CD4-positive, alpha-beta T cell treated with Interferon gamma for 1 hour (primary cell): ENCODE measurements at regions not wholly inside any gene's neighbourhood (a gene's known extent, or its start where the extent isn't known, plus 50 kb on each side); places are given as distances from the start of the nearest gene placed in this dataset.

Experiments
- DNase-seq: peaks from one replicate; pipeline ENCODE4 v3.0.0-alpha.2; 2020

DNA sequence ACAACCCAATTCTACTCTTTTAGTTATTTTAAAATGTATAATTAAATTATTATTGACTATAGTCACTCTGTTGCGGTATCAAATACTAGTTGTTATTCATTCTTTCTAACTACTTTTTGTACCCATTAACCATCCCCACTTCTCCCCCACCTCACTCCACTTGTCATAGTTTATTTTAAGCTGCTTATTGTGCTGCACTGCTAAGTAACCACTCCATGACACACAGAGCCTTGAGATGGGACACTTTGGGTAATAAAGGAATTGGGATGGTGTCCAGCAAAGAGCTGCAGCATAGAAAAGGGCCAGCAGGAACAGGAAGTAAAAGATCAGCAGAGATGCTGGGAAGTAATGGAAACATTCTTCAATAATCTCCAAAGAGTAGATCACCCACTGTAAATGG is 123.0 kb downstream of the RPS29 start:
- no peak for DNase-seq

DNA sequence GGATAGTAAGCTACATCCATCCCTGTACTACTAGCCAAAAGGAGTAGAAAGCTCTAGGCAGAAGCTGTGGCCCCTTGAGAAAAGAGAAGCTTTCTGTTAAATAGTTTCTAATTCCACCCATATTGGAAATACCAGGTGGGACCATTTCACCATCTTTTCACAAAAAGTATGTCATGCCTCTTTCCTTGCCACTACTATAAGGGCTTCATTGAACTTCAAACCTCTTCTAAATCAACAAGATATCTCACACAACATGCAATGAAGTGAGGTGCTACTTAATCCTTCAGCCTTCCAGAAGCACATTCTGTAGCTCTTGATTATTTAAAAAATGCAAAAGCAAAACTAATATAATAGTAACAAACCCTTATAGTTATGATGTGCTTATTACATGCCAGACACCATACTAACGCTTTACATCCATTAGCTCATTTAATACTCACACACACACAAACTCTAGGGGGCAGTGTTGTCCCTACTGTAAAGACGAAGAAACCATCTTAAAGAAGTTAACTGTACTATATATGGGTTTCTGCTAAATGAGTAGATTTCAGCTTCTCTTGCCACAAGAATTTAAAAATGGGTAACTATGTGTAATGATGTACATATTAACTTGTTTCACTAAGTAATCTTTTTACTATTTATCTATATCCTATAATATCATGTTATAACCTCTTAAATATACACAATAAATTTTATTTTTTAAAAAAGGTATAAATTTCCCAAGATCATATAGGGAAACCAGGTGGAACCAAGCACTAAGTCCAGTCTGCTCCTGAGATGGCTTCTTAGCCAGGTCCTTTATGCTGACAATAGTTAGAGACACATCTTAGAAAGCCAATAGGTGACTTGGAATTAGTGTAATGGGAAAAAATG is 124.4 kb downstream of the RPS29 start:
- peak; percentile 16 for DNase-seq

DNA sequence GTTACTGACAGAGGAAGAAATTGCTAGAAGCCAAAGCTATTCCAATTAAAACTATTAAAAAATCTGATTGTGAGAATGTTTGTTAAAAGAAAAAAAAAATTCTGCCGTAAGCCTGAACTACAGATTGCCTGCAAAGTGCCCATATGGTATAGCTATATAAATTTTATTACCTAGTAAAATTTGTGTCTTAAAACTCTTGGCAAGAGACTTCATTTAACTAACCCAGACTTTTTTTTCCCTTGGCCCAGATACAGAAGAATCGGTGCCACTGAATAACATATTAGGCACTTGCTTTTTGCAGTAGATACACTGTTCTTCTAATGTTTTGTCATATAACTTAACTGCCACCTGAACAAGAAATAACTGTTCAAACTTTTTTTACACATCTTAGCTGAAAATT is 125.5 kb downstream of the RPS29 start:
- DNase-seq, result no peak

DNA sequence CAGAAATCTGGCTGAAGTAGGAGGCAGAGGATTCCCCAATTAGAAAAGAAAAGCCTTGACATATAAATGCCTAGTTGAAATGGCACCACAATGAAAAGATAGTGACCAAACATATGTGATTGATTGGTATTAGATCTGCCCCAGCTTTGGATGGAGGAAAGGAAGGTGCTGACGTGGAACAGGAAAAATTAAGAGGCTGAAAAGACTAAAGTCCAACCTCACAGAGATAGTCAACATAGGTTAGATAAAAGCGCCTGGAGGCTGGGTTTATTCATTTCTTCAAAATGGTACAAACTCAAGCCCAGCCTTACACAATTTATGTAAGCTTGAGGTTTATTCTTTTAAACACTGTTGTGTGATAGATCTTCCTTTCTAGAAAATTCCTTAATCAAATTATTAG is 129.6 kb downstream of the RPS29 start:
- no peak for DNase-seq

DNA sequence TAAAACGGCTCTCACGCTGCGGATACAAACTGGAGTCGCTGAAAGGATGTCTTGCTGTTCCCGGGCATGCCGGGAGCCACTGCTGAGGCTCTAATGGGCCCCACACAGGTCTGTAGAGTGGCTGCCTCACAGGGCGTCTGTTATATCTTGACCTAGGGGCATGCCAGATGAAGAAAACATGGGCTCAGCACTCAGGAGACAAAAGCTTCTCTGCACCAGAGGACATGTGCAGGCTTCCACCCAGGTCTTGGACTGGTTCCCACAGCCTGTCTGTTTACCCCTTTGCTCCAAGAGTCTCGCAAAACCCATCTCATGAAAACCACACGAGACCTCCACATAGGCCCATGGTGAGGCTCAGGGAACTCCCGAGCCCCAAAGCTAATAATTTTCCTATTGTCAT is 134.2 kb downstream of the RPS29 start:
- no peak for DNase-seq

DNA sequence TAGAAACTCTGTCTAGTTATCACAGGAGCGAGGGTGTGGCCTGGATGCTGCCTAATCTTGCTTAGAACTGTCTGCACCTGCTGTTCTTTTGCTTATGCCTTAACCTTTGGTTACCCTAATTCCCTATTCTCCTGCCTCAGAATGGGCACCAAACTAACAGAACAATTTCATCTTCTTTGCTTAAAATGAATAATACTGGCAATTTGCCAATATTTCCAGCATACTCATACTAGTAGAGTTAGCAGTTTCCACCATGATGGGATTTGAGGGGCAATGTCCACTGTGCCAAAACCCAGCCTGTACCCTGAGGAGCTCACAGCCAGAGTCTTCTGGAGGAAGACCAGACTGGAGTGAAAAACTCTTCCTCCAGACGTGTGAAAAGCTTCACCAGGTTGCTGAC is 136.4 kb downstream of the RPS29 start:
- DNase-seq, result no peak

DNA sequence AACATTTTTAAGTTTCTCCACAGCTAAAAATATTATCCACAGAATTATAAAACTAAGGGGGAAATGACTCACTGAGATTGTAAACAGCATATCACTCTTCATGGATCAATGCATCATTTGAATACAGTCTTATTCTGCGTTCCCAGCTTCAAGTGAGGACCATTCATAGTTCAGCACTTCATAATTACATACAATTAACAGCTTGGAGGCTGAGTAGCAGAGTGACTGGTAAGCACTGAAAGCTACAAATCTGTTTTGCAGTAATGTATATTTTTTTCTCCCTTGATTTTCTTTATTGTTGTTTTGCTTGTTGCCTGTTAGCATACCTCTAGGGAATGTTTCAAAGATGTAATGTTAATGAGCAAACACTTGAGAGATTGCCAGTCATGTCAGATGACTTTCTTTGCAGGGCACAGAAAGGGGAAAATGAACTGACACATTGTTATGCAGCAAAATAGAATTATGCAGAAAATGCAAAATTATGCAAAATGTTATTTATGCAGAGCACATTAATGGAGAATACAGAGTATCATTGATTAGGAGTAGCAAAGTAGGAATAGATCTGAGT is 138.6 kb downstream of the RPS29 start:
- DNase-seq, result no peak

DNA sequence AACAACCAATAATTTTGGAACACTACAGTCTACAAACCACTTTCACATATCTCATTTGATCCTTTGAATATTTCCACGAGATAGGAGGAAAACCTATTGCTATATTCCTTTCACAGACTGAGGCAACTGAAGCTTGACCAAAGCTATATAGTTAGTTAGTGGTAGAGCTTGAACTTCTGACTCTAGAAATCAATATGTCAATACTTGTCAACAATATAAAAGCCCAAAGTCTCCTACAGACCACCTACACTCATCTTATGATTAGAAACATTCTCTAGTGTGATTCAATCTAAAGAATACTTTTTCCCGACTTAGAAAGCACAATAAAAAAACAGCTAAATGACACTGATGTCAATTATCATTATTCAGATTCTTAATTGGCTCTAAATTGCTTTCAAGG is 139.4 kb downstream of the RPS29 start:
- no peak for DNase-seq

DNA sequence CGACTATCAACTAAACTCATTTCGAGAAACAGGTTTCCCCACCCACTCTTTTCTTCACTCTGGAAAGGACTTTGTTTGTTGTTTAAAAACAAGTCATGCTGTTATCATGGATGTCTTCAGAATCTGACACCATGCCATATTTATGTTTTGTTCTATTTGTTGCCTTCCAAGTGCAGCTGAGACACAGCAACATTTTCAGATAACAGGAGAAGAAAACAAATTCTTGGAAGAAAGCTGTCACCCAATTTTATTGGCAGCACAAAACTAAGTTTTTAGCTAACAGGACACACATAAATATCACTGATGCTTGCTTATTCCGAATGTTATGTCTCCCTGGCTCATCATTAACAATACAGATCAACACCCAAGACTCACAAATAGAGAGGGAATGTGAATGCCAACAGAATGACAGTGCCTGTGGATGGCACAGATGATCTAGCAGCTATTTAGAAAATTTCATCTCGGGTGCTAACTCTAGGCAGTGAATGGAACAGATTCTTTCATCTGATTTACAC is 147.9 kb downstream of the RPS29 start:
- DNase-seq, result no peak

DNA sequence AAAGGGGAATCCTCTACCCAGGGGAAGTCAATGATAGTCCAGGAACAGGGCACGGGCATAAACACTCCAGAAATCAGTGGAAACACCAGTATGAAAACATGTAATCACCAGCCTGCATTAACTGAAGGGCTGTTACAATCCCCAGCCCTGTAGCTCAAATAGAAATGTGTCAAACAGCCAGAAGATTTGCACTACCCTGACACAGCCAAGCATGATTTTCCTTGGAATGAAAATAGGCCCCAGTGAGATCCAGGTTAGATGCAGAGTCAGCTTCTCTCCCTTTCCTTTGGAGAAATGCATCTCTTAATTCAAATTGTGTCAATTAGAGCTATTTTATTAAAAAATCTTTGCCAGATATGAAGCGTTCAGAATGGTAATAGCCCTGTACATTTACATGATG is 158.1 kb downstream of the RPS29 start:
- DNase-seq, result no peak

DNA sequence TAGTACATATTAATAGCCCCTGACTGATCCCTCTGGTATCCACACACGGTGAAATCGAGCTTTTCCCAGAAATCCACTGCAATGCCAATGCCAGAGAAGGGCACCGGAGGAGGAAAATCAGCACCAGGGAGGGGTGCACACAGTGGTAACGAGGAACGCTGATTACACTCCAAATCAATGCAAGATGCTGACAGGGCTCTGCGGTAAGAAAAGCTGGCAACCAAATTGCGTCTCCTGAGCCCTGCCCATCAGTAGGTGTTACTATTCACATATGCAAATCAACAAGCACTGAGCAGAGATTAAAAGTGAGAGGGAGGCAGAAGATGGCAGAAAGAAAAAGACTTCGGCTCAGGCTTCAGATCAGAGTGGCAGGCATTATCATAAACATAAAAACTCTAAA is 159.1 kb downstream of the RPS29 start:
- no peak for DNase-seq

DNA sequence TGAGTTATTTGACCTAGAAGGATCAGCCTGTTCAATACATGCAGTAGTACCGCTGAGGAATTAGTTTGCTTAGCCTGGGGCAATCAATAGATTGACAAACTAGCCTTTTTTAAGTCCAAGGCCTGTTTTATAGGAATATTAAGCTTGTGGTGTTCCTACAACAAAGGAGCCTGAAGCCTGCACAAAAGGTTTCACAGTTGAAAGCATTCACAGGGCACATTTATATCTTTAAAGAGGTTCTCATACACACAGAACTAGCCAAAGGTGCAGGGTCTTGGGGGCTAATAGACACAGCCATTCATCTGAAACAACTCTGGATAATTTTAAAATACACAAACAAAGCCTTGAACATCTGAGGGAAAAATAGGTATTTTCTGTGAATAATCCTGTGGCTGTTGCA is 160.3 kb downstream of the RPS29 start:
- DNase-seq, result no peak

DNA sequence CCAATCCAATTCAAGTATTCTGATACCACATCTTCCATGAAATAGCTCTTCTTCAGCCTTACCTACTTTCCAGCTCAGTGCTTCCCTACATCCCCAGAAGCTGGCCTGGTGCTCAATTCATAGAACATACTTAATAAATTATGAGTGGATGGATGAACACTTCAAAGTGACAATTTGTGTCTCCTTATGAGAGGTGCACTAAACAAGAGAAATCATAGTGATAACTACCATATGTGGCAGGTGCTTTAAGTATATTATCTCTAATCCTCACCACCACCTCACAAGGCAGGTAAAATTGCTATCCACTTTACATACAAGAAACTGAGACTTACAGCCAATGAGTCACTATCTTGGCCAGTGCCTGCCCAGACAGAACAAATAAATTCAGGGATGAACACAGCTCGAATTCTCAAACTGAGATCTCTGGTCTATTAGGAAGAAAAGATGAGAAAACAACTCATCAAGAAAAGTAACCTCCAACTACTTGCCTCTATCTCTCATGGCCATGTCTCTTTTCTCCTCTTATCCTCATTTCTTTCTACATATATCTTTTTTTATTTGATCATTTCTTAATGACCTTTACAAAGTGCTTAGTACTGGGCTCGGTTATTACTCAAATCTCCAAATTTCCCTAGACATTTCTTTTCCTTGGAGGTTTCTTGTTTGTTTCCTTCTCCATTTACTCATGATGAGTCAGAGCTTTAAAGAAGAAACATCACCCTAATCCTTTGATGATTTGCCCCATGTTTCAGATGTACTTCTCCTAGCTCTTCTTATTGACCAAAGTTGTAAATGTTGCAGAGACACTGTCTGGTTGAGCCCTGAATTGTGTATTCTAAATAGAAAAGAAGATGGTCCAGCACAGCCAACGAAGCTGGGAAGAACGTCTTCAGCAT is 161.5 kb downstream of the RPS29 start:
- no peak for DNase-seq

DNA sequence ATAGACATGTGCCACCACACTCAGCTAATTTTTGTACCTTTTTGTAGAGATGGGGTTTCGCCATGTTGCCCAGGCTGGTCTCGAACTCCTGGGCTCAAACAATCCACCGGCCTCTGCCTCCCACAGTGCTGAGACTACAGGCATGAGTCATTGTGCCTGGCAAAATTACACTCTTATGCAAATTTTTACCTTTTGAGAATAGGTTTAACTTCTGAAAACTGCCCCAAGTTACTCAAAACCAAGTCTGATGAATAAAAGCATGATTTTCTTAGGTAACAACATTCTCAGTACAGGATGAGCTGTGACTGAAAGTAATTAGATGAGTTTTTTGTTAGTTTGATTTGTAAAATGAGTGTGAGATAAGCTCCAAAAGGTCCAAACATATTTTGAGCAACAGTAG is 166.0 kb downstream of the RPS29 start:
- DNase-seq, result no peak

DNA sequence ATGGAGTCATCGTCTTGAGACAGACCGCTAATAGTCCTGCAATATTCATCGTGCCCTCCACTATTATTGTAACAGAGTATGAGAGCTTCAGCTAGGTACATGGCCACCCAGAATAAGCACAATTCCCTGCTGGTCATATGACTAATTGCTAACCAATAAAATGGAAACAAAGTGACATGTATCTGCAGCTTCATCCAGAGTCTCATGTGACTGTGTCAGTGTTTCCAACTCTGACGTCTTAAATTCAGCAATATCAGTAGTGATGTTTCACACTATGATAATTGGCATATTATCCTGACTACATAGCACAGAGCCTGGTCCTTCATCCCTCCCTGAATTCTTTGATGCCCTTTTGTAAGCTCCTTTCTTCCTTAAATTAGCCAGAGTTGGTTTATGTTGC is 167.4 kb downstream of the RPS29 start:
- DNase-seq, result no peak

DNA sequence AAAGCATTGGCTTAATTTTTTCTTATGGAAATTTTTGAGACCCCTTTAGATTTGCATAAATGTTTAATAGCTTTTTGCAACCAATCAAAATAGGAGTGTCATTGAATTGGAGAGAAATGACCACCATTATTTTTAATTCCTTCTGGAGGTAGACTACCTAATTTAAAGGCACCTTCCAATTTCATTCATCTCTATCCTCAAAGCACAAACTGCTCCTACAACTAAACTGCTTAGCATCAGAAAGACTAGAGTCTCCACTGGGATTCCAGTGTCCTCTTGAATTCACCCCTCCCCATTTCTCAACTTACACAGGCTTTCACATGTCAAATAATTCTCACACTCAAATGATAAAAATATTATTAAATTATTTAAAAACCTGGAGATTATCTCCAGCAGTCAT is 168.4 kb downstream of the RPS29 start:
- no peak for DNase-seq

DNA sequence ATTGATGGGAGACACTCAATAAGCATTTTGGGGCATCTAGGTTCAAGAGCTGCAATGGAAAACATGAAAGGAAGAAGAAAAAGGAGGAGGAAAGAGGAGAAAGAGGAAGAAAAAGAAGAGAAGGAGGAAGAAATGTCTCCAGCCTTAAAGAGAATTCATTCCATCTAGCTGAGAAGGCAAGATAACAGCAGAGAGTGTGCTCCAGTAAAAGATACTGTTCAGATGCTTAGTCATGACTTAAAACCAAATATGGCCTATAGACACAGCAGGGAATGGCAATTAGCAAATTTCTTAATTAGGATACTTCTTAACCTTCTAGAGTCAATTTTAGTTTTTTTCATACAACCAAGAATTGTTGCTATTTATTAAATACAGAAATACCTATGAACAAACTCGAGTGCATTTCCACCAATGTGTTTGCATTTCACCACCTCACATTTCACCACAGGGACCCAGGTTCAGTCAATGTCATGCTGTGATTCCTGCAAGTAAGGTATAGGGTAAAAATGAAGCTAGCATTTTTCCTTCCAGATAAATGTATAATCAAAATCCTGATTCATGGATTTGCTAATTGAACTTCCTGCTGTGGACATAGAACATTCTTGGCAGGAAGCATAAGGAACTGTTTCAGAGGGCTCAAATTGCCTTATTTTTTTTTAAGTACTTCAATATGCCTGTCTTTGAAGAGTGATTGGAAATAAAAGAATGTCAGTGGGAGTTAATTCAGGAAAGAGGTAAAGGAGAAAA is 177.8 kb downstream of the RPS29 start:
- DNase-seq, result no peak

DNA sequence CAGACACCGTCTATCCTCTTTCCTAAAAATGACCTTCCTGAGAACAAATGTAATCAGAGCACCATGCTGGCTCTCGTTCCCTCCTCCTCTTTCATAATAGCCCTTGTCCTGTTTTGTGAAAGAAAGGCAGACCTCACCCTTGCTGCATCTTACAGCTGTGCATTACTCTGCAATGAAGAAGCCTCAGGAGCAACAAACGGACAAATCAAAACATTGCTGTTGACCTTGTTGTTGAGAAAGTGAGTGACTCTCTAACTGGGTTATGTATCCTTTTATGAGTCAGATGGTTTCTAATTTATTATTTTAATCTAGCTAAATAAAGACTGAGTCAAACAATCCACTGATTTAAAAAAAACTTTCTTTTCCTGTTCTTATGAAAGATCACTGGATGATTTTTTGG is 180.9 kb downstream of the RPS29 start:
- no peak for DNase-seq

DNA sequence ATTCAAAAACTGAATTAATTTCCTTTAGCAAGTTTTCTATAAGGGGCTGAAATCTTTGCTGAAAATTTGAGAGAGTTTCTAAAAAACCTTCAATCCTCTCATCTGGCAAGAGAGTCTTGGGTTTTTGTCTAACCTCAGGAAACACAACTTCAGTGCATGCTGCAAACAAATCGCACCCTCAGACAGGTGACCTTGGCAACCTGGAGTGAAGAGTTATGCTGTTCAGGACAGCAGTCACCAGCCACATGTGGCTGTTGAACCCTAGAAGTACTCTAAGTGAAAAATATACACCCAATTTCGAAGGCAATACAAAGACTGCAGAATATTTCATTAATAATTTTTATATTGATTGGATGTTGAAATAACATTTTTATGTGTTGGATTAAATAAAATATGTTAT is 184.8 kb downstream of the RPS29 start:
- no peak for DNase-seq

DNA sequence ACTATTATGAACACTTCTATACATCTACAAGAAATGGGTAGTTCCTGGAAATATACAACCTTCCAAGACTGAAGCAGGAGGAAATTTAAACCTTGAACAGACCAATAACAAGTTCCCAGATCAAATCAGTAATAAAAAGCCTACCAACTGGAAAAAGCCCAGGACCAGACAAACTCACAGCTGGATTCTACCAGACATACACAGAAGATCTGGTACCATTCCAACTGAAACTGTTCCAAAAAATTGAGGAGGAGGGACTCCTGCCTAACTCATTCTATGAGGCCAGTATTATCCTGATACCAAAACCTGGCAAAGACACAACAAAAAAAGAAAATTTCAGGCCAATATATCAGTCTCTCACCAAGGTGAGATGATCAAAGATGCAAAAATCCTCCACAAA is 189.4 kb downstream of the RPS29 start:
- no peak for DNase-seq

DNA sequence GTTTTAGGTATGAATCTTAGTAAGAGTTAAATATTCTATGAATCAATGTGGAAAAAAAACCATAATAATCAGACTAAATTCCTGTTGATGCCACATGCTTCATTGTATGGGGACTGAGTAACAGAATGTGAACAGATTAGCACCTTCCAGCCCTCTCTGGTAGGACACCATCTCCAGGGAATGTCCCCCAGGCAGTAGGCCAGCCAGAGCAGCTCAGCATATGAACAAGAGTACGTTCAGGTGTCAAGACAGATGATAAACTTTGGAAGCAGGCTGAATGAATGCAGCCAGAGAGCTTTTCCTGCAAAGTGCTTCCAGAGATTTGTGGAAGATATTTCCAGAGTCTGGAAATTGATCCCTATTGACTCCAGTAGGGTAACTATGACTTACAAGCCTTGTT is 204.4 kb downstream of the RPS29 start:
- DNase-seq, result no peak

DNA sequence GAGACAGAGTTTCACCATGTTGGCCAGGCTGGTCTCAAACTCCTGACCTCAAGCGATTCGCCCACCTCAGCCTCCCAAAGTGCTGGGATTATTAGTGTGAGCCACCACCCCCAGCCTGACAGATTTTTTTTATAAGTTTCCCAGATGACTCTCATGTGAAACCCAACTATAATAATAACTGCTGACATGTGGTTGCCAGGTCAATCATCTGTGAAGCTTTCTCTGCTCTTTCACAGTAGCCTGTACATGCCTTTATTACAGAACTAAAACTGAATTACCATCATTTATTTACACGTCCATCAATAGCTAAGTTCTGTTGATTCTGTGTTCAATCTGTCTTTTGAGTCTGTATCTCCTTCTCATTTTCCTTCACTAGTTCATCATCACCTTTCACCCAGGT is 218.5 kb downstream of the RPS29 start:
- DNase-seq, result no peak

DNA sequence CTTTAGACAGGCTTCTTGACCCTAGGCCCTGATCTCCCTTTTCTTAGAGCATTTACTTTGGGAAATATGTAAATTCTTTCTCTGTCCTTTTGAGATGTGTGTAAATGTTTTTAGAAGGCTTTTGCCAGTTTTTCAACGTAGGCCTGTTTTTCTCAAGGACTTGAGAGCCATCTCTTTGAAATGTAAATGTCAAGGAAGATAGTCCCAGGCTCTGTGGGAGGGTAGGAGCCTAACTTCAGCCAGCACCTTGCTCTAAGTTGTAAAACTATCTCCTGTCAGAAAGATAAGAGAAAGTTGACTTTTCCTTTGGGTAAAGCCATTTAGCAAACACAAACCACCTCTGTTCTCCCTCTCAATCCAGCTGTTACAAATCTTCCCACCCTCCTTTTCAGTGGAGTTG is 219.8 kb downstream of the RPS29 start:
- no peak for DNase-seq
